ENCODE measurements at regions not wholly inside any gene's neighbourhood (a gene's known extent, or its start where the extent isn't known, plus 50 kb on each side); places are given as distances from the start of the nearest gene placed in this dataset.
"Not testable (repeated sequence)": the region's sequence is repeated elsewhere in the genome, so short reads cannot be mapped to it uniquely, and the experiment has no call there.

DNA sequence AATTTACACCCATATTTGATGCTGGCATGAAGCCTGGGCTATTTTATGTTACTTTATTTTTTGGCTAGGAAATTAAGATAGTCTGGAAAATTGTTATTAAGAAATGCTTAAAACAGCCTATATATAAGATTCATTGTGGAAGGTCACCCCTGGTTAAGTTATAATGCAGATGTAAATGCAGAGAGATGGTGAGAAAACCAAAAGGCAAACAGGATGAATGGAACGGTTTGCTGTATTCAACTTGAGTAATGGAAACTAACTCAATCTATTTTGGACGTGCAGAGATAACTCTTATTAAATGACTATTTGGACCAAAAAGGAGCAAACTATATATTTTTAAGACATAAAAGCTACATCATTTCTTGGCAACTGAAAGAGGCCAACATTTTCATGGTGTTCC lies 446.3 kb upstream of the FRG1 start:
- no peak for DNase-seq

DNA sequence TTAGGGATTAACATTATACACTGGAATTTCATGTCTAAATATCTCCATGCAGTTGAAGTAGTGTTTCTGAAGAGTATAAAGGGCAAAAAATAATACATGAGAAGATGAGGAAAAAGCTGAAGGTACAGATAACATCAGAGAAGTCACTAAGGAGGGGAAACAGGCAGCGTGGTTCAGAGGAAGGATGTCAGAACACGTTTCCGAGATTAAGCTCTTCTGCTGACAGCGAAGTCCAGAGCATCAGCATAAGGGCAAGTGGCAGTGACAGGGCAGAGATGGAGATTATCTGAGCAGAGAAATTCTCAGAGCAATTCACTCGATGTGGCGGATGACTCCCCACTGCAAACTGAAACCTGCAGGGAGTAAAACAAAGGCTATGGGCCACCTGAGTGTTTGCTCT lies 443.2 kb upstream of the FRG1 start:
- no peak for DNase-seq

DNA sequence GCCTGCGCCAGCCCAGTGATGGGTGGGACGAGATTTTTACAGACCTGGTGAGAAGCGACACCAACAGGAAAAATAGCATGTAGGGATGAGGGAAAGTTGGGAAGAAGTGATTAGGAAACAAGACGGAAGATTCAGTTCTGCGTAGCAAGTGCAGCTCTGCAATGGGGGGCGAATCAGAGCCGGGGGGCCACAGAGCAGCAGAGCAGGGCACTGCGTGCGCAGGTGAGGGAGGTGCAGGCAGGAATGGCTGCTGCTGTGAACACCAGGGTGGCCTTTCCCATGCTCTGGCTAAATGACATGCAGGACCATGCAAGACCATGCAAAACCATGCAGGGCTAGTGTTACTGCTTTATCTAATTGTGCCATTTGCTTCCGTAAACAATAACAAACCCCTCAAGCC lies 442.7 kb upstream of the FRG1 start:
- no peak for DNase-seq

DNA sequence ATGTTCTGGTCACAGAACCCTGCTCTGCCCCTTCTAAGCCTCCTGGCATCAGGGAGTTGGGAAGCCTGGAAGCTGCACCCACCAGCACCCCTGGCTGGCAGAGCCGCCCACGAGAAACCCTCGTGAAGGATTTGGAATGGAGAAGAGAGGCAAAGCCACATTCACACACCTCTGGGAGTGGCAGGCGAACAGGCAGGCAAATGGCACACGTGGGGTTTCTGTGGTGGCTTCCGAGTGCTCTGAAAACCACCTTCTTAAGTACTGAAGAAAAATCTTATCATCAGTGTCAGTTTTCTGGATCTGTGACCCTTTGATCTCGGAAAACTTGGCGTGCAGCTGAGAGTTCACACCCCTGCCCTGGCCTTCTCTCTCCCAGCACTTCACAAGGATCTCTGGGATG lies 442.2 kb upstream of the FRG1 start:
- no peak for DNase-seq

DNA sequence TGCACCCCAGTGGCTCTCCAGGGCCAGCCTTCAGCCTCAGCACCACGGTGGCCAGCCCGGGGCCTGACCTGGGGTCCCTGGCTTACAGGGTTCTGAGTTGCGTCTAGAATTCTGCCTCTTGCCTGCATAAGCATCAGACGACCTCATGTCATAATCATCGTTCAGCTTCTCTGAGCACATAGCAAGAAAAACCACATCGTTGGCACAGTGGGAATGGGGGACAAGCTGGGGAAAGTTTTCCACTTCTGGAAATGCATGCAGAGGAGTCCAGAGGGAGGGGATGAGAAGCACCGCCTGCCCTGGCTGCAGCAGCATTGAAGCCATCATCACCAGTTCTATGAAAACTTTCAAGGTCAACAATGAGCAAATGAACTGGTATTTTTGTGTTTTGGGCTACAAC lies 441.0 kb upstream of the FRG1 start:
- no peak for DNase-seq

DNA sequence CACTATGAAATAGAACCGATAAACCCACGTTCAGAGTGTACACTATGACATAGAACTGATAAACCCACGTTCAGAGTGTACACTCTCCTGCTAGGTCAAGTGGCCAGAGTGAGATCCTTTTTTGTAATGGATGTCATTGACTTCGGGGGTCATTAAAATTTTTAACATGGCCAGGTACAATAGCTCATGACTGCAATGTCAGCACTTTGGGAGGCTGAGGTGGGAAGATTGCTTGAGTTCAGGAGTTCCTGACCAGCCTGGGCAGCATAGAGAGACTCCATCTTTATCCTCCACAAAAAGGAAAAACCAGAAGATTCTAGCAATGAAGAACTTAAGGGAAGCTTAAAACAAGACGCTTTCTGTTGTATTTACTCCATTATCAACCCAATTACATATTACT lies 439.7 kb upstream of the FRG1 start:
- DNase-seq, result no peak

DNA sequence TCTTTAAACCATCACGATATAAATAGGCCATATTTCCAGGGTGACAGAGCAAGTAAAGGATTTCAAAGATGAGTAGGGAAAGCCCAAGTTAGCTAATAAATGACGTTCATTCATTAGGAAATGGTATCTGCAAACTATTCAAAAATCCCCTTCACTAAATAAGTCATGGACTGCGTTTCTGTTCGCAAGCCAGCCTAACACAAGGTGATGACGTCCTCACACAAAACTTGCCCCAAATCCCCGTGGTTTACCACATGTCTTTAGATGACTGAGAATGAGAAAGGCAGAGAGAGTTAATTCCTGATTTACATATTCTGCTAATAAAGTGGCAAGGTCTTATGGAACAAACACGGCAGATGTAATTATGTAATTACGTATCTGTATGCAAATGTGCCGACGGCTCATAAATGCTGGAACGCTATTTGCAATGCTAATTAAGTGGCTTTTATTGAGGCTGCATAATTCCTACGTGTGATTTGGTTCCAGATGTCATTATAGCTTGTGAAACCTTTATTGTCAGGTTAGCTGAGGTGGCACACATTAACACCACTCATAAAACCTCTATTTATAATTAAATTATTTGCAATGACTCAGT lies 437.7 kb upstream of the FRG1 start:
- no peak for DNase-seq

DNA sequence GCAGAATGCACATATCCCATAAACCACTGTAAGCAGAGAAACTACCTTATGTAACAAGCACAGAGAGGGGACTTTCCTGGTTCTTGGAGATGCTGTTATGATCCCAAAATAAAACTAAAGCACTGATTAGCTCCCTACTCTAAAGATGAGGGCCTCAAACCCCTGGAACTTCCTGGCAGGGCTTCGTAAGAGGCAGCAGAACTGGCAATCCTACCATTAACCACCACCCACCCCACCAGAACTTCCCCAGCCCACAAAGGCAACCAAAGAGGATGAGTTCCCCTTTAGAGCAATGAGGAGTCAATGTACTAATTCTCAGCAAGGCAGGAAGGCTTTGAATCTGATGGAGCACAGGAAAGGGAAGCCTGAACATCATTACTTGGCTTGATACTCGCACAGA lies 436.5 kb upstream of the FRG1 start:
- DNase-seq, result no peak

DNA sequence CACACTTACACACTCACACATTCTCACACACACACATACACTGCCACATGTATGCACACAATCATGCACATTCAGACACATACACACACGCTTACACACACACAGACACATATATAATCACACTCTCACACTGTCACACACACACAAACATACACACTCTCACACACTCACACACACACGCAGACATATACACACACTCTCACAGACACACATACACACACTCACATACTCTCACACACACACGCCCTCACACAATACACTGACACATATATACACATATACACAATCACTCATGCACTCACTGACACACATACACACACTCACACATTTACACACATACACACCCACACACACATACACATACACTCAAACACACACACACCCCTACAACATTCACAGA lies 435.3 kb upstream of the FRG1 start:
- DNase-seq, result no peak

DNA sequence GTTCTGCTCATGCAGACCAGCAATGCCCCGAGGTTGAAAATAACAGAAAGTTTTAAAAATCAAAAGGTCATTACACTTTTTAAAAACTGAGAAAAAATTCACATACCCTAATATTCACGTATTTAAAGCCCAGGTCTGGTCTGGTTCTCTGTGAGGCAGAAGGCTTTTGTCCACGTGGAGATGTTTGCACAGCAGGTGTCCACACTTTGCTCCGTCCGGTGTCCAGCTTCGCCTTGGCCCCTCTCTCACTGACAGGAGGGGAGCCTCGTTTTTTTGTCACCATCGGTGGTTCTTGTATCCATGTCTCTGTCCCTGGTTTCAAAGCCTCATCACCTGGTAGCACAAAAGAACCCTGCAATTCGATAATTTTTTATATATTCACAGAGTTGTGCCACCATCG lies 434.6 kb upstream of the FRG1 start:
- no peak for DNase-seq

DNA sequence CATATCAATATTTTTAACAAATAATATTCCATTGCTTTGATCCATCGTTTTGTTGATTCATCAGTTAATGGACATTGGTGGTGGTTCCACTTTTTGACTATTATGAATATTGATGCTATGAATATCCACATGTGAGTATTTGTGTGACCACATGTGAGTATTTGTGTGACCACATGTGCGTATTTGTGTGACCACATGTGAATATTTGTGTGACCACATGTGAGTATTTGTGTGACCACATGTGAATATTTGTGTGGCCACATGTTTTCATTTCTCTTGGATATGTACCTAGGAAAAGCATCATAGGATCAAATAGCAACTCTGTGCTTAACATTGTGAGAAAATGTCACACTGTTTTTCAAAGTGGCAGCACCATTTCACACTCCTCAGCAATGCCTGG lies 433.6 kb upstream of the FRG1 start:
- no peak for DNase-seq

DNA sequence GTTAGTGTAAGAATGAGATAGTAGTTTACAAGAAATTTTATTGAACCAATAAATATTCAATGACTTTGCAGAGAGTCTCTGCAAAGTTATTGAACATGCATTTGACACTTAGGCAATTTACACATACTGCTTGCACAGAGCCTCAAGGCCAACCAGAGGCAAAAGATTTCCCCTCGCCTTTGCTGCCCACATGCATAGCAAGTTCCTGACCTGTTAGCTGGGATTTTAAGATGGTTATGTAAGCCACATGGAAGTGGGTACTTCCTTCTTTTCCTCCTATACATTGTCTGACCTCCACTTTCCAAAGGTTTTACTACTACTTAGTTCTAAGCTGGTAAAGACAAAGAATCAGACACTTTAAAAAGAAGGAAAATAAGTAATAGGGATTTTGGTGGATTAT lies 430.1 kb upstream of the FRG1 start:
- no peak for DNase-seq

DNA sequence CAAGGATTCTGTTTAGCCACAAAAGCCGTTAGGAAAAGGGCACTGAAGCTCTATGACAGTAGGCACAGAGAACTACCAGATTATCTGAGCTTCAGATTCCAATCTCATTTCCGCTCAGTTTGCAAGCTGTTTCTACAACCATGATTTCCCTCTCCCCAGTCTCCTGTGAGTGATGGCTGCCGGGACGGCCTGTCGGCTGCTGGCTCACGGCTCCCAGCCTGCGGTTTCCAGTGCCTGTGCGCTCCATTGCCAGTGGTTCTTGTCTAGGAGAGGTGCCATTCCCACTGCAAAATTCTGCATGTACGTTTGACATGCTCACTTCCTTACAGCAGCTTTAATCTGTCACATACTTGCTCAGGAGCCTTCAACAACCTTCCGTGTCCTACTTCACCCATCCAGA lies 429.1 kb upstream of the FRG1 start:
- DNase-seq, result no peak

DNA sequence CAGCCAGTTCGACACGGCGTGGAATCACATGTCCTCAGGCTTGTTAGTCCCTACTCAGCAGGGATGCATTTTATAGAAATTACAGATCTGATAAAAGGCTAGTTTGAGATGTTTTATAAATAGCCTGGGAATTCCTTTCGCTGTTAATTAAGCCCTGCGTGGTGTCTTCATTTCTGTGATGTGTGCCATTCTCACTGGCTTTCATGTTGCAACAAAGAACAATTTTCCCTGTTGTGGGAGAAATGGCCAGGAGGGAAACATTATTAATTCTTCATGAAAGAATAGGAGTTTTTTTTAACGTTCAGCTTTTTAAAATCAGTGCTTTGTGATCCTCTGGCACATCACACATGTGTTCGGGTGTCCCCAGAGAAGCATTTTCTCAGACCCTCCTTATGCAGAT lies 427.3 kb upstream of the FRG1 start:
- DNase-seq, result no peak

DNA sequence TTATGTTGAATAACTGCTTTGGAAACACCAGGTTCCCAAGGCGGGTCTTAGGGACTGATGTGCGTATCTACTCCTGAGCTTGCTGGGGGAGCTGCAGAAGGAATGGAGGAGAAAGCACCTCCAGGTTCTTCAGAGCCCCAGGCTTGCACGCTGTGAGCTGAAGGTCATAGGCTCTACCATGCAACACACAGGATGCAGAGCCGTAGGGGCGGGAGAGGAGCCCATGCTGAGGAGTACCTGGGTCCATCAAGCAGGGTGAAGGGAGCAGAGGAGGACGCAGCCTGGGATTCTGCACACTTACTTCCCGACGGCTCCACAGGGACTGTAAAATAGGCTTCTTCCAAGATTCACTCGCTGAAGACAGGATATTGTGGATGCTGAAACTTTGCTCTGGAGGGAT lies 426.5 kb upstream of the FRG1 start:
- no peak for DNase-seq

DNA sequence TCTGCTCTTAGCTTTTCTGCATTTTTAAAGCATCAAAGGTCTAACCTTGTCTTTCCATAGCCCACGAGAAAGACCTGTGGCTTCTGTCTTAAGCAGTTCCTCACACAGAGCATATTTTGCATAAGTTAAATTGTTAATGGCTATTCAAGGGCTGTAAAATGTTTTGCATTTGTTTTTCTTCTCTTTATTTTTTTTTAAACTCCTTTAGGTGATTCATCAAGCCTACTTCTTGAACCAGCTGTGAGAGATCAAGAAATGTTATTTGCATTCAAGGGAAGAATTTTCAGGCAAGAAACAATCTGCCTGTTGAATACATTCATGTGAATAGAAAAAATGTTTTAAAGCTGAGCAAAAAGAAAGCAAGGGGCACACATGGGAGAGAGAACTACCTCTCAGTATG lies 423.8 kb upstream of the FRG1 start:
- no peak for DNase-seq

DNA sequence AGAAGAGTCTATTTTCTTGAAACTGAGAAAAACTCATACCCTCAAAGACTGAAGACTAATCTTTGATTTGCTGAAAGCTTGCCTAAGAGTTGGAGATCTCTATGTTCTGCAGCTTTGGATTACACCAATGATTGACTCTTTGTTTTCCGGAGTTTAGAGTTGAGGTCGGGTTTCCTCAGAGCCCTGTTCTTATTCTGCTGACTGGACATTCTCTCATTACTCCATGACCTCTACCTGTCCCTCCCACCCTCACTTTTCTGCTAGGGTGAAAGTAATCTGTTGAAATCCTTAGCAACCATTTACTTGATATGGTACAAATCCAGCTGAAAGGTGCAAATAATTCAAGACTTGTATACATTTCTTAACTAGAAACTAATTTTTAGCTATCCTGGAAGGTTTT lies 421.5 kb upstream of the FRG1 start:
- no peak for DNase-seq

DNA sequence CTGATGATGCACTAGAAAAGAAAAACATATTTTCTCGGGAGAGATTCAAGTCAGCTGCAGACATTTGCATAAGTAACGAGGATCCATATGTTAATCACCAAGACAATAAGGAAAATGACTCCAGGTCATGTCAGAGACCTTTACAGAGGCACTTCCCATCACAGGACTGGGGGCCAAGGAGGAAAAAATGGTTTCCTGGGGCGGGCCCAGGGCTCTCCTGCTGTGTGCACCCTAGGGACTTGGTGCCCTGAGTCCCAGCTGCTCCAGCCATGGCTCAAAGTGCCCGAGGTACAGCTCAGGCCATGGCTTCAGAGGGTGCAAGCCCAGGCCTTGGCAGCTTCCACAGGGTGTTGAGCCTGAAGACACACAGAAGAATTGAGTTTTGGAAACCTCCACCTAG lies 415.4 kb upstream of the FRG1 start:
- no peak for DNase-seq

DNA sequence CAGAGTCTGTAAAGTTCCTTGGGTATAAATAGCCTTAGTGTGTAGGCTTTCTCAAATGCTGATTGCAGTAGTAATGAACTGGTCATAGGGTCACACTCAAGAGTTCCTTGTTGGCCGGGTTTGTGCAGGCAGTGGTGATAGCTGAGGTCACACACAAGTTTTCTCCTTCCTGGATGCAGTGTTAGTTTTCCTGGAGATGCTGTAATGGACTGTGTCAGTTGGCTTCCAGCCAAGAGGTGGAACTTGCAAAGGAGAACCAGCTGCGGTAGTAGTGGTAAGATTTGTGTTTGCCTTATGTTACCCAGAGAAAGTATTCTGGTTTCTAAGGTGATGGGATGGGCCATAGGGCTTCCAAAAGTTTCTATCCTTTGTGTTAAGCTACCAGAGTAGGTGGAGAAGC lies 409.8 kb upstream of the FRG1 start:
- no peak for DNase-seq

DNA sequence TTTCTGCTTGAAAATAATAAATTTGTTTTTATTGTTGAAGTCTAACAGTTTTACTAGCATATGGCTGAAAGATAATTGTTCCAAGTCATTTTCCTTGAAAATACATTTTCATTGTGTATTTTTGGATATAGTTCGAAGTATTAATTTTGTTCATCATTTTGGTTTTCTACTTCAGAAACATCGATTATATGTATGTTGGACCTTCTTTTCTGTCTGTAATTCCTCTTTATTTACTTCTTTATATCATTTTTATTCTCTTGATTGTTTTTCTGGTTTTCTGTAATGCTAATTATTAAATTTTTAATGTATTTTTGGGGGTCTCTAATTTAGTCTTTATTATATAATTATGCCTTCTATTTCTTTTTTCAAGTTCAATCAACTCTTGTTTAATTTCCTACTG lies 407.1 kb upstream of the FRG1 start:
- no peak for DNase-seq

DNA sequence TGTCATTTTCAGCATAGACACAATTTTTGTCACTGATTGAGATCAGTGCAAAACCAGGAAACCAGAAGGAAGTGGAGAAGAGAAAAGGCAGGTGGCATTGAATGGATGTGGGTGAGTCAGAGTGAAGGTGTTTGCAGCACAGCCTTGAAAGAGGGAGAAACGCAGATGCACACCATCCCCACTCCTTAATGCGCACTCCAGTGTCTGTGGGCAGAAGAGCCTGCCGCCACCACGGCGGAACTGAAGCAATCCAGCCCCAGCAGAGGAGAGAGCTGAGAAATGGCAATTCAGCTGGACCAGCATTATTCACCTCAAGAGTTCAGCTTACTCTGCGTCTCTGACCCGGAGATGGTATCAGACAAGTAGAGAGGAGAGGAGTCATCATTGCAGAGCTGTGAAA lies 393.1 kb upstream of the FRG1 start:
- DNase-seq, result no peak

DNA sequence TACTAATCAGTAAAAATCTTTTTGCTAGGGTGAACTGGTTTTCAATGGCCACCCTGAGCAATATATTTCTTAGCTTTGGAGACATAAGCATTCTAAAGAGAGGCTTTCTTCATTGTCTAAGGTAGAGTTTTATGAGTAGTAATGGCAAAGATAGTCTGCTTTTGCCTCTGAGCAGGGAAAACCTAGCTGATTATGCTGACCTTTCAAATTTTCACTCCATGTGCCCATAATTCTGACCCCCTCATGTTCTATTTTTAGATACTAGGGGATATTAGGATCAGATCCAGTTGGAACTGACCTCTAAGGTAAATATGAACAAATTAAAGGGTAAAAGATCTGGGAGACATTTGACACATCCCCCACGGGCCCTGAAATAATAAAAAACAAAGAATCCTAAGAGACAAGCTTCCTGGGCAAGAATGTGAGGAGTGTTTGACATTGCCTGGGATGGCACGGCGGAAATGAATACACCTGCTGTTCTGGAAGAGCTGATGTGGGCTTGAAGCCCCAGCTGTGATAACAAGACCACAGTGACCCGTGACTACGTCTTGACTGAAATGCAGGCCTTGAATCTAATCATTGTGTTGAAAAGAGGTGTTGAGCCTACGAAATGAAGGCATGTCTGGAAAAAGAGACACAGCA lies 392.1 kb upstream of the FRG1 start:
- no peak for DNase-seq

DNA sequence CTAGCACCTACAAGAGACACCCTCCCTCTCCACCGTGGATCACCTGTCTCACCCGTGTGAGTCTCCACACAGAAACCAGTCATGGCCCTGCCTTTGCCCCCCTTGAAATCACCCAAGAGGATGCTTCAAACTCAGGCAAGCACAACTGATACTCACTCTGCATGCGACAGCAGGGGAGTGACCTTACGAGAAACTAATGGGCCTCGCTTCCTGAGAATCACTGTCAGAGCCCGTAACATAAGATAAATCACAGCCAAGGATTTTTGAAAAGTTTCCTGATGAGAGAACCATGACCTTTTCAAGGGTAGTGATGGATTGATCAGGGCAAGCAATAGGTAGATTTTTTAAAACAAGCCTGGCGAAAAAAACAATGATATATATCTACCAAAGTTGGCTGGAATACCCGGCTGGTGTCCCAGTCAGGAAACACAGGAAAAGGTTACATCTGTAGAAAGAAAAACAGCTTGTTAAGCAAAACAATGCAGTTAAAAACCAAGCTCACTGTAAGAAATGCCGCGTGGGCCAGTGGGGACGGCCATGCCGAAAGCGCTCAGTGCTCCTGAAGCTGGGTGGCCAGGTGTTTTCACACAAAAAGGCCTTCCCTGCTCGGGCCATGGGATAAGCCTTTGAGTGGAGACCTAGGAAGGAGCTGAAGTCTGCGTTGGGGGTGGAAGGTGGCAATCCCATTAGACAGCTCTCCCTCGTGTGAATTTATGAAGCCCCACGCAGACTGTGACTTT lies 388.6 kb upstream of the FRG1 start:
- not testable (repeated sequence) for DNase-seq

DNA sequence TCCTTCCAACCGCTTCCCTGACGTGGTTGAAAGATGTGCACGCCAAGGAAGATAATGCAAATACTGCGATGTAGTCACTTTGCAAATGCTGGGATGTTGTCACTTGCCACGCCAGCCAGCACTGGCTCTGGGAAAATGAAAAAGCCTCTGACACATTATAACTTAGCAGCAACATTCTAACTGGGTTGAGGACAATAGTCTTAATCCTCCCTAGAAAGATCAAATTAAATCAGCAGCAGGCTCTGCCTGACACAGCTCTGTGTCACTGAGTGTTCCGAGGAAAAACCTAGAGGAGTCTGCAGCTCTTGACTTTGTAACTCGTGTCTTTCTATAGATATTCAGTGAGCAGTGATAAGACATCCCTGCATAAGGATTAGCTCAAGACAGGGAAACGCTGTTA lies 380.1 kb upstream of the FRG1 start:
- not testable (repeated sequence) for DNase-seq

DNA sequence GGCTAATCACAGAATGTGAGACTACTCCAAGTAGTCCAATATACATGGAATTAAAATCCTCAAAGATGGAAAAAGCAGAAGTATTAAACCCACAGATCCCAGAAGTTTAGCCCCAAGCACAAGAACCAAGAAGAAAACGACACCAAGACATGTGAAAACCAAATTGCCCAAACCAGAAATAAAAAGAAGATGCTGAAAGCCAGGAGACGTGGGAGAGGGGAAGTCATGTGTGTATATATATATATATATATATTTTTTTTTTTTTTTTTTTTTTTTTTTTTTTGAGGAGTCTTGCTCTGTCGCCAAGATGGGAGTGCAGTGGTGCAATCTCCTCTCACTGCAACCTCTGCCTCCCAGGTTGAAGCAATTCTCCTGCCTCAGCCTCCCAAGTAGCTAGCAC lies 376.9 kb upstream of the FRG1 start:
- DNase-seq, result not testable (repeated sequence)

All from activated naive CD4-positive, alpha-beta T cell (primary cell).